ENCODE measurements at regions not wholly inside any gene's neighbourhood (a gene's known extent, or its start where the extent isn't known, plus 50 kb on each side); places are given as distances from the start of the nearest gene placed in this dataset.

GRCh38 chr16:6481894-6482293 lies 850.8 kb upstream of the RBFOX1 start:
- H3K27ac ChIP-seq (ENCODE audit: extremely low read depth, low read depth, low read length) = no peak overlapping the region
- H3K4me1 ChIP-seq (ENCODE audit: control insufficient read depth, insufficient read depth, low read length) = no peaks in the 10 kb centered on the region
- H3K9me3 ChIP-seq (ENCODE audit: control insufficient read depth, insufficient read depth, low read depth, low read length) = no peaks in the 10 kb centered on the region
- H3K4me3 ChIP-seq (ENCODE audit: low read depth, low read length) = no peak overlapping the region
- ChIA-PET POLR2A (no interaction called here), CTCF (no interaction called here)
- TF ChIP-seq ZNF792 (tag by site-specific recombination; IDR thresholded peaks at IDR 0.05) (no peak), ZSCAN23 (tag by site-specific recombination; IDR thresholded peaks at IDR 0.05) (no peak), ZSCAN18 (tag by site-specific recombination; IDR thresholded peaks at IDR 0.05) (no peak), GLI4 (tag by site-specific recombination; IDR thresholded peaks at IDR 0.05) (no peak), ELK4 (IDR thresholded peaks at IDR 0.05; ENCODE audit: borderline replicate concordance, low read depth, low read length) (no peak), ZNF610 (tag by site-specific recombination; IDR thresholded peaks at IDR 0.05; ENCODE audit: borderline replicate concordance) (no peak)
- H3K36me3 ChIP-seq (ENCODE audit: control insufficient read depth in 2 of 2, insufficient read depth in 1 of 2, low read length in 2 of 2) = no peaks in the 10 kb centered on the region

DNA sequence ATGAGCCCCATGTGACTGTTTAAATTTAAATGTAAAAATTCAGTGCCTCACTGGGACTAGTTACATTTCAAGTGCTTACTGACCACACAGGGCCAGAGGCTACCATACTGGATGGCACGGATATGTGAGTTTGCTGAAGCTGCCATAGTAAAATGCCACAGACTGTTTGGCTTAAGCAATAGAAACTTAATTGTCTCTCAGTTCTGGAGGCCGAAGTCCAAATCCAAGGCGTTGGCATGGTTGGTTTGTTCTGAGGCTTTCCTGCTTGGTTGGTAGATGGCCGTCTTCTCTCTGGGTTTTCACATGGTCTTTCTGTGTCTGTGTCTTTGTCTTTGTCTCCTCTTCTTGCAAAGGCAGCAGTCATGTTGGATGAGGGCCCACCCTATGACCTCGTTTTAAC lies 878.9 kb upstream of the RBFOX1 start:
- TF ChIP-seq ZNF707 (tag by site-specific recombination; IDR thresholded peaks at IDR 0.05) (no peak), KLF9 (tag by site-specific recombination; IDR thresholded peaks at IDR 0.05; ENCODE audit: low read depth) (no peak), ZNF664 (tag by site-specific recombination; IDR thresholded peaks at IDR 0.05) (no peak), ZNF341 (tag by site-specific recombination; IDR thresholded peaks at IDR 0.05; ENCODE audit: low read depth) (no peak), BCL11B (tag by site-specific recombination; IDR thresholded peaks at IDR 0.05; ENCODE audit: low read depth) (no peak), ZNF530 (tag by site-specific recombination; IDR thresholded peaks at IDR 0.05; ENCODE audit: low read depth) (no peak), ZNF146 (tag by site-specific recombination; IDR thresholded peaks at IDR 0.05) (no peak)
- no peaks in the 10 kb centered on the region for H3K9me3 ChIP-seq (ENCODE audit: control insufficient read depth, insufficient read depth, low read depth, low read length)
- no peaks in the 10 kb centered on the region for H3K4me1 ChIP-seq (ENCODE audit: control insufficient read depth, insufficient read depth, low read length)
- CTCF ChIA-PET = no interaction called here
- no peaks in the 10 kb centered on the region for H3K36me3 ChIP-seq (ENCODE audit: control insufficient read depth in 2 of 2, insufficient read depth in 1 of 2, low read length in 2 of 2)
- H3K4me3 ChIP-seq (ENCODE audit: low read depth, low read length) = no peak overlapping the region
- POLR2A ChIA-PET = no interaction called here
- no peak overlapping the region for H3K27ac ChIP-seq (ENCODE audit: extremely low read depth, low read depth, low read length)

DNA sequence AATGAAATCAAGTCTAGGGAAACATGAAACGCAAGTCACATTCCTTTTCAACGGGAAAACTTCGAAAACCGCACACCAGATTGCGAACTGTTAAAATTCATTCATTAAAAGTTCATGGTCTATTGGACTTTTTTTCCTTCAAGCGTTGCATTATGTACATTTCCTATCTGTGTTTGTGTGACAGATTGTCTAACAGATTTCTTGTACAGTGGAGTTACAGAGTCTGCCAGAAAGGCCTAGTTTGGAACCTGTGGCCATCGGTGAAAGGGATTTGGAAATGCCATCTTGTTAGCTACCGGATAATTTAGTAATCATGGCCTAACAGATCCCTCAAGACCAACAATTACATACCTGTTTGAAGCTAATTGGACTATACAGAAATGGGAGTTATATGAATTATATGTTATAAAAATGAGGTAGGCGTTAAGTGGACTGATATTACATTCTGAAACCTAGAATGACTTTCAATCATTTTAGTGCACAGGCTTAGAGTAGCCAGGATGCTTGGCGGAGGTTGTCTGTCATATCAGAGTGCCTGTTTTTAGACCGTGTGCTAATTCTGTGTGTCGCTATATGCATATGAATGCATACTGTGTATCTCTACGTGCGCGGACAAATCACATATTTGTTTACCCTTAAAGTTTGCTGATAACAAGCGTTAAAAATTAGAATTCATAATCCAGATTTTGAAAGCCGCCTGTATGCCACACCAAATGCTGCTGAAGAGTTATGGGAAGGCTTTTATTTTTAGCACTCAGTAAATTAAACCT lies 885.4 kb upstream of the RBFOX1 start:
- no peak overlapping the region for H3K4me3 ChIP-seq (ENCODE audit: low read depth, low read length)
- H3K27ac ChIP-seq (ENCODE audit: extremely low read depth, low read depth, low read length) = no peak overlapping the region
- H3K4me1 ChIP-seq (ENCODE audit: control insufficient read depth, insufficient read depth, low read length) = no peaks in the 10 kb centered on the region
- ChIA-PET POLR2A (no interaction called here), CTCF (interaction anchor here (0.6 kb wide), 1 partner anchor 31 kb away, joined by 3 read pairs; no protein-coding TSS in a partner anchor)
- H3K9me3 ChIP-seq (ENCODE audit: control insufficient read depth, insufficient read depth, low read depth, low read length) = no peaks in the 10 kb centered on the region
- H3K36me3 ChIP-seq (ENCODE audit: control insufficient read depth in 2 of 2, insufficient read depth in 1 of 2, low read length in 2 of 2) = no peaks in the 10 kb centered on the region
- no peak for TF ChIP-seq ZNF561 (tag by site-specific recombination; IDR thresholded peaks at IDR 0.05; ENCODE audit: borderline replicate concordance)
- TF ChIP-seq ZNF624 (tag by site-specific recombination; IDR thresholded peaks at IDR 0.05) = no peak
- TF ChIP-seq, protein P1, sequence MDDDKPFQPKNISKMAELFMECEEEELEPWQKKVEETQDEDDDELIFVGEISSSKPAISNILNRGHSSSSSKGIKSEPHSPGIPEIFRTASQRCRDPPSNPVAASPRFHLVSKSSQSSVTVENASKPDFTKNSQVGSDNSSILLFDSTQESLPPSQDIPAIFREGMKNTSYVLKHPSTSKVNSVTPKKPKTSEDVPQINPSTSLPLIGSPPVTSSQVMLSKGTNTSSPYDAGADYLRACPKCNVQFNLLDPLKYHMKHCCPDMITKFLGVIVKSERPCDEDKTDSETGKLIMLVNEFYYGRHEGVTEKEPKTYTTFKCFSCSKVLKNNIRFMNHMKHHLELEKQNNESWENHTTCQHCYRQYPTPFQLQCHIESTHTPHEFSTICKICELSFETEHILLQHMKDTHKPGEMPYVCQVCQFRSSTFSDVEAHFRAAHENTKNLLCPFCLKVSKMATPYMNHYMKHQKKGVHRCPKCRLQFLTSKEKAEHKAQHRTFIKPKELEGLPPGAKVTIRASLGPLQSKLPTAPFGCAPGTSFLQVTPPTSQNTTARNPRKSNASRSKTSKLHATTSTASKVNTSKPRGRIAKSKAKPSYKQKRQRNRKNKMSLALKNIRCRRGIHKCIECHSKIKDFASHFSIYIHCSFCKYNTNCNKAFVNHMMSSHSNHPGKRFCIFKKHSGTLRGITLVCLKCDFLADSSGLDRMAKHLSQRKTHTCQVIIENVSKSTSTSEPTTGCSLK (tag by site-specific recombination; IDR thresholded peaks at IDR 0.05) = no peak
- TF ChIP-seq ZNF140 (tag by site-specific recombination; IDR thresholded peaks at IDR 0.05) = no peak
- no peak for TF ChIP-seq ZNF138 (tag by site-specific recombination; IDR thresholded peaks at IDR 0.05; ENCODE audit: borderline replicate concordance)
- TF ChIP-seq, protein P2, sequence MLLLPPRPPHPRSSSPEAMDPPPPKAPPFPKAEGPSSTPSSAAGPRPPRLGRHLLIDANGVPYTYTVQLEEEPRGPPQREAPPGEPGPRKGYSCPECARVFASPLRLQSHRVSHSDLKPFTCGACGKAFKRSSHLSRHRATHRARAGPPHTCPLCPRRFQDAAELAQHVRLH (tag by site-specific recombination; IDR thresholded peaks at IDR 0.05) = no peak
- no peak for TF ChIP-seq ZNF19 (tag by site-specific recombination; IDR thresholded peaks at IDR 0.05; ENCODE audit: low read depth)
- TF ChIP-seq ZNF792 (tag by site-specific recombination; IDR thresholded peaks at IDR 0.05) = no peak
- TF ChIP-seq ZBTB6 (tag by site-specific recombination; IDR thresholded peaks at IDR 0.05) = no peak
- no peak for TF ChIP-seq SP7 (tag by site-specific recombination; IDR thresholded peaks at IDR 0.05)
- no peak for TF ChIP-seq ZNF571 (tag by site-specific recombination; IDR thresholded peaks at IDR 0.05)
- no peak for TF ChIP-seq ZNF664 (tag by site-specific recombination; IDR thresholded peaks at IDR 0.05)
- TF ChIP-seq ZNF350 (tag by site-specific recombination; IDR thresholded peaks at IDR 0.05) = no peak
- TF ChIP-seq ZNF704 (tag by site-specific recombination; IDR thresholded peaks at IDR 0.05) = no peak

Measured in HEK293 (cell line).